Neutrophil (primary cell): ENCODE measurements at regions not wholly inside any gene's neighbourhood (a gene's known extent, or its start where the extent isn't known, plus 50 kb on each side); places are given as distances from the start of the nearest gene placed in this dataset.
"Not testable (repeated sequence)": the region's sequence is repeated elsewhere in the genome, so short reads cannot be mapped to it uniquely, and the experiment has no call there.

Source experiments
- H3K27ac ChIP-seq: fragments of 200-600 bp; sonication (generic); 2 replicates; pipeline ENCODE4 v1.5.1; 2016; ENCODE audit warnings: mild to moderate bottlenecking, moderate library complexity
- H3K27me3 ChIP-seq: fragments of 200-600 bp; sonication (generic); 2 replicates; pipeline ENCODE4 v1.6.0; 2016; ENCODE audit warnings: mild to moderate bottlenecking
- H3K36me3 ChIP-seq: fragments of 200-600 bp; sonication (generic); 2 replicates; pipeline ENCODE4 v1.5.1; 2017
- H3K4me1 ChIP-seq, 2 experiments: fragments of 200-600 bp in 1 of 2; sonication (generic) in 1 of 2; 1 replicate in 1 of 2; 2 replicates in 1 of 2; pipeline versions ENCODE4 v1.5.1 to v1.6.1; 2013 to 2016; ENCODE audit warnings: low read depth in 1 of 2, low read length in 1 of 2, mild to moderate bottlenecking in 1 of 2, moderate library complexity in 1 of 2; ENCODE audit not compliant: control insufficient read depth in 1 of 2, insufficient read depth in 1 of 2
- H3K4me3 ChIP-seq, 2 experiments: fragments of 200-600 bp in 1 of 2; sonication (generic) in 1 of 2; 1 replicate in 1 of 2; 2 replicates in 1 of 2; pipeline ENCODE4 v1.5.1; 2013 to 2016; ENCODE audit warnings: low read depth in 1 of 2, low read length in 1 of 2, mild to moderate bottlenecking in 1 of 2, moderate library complexity in 1 of 2
- H3K9me3 ChIP-seq: fragments of 200-600 bp; sonication (generic); 2 replicates; pipeline ENCODE4 v1.5.1; 2016
- TF ChIP-seq, protein P1 (sequence below): fragments of 200-600 bp; sonication (generic); IDR thresholded peaks from 2 replicates; pipeline ENCODE4 v1.5.1; 2016; ENCODE audit warnings: antibody characterized with exemption

DNA sequence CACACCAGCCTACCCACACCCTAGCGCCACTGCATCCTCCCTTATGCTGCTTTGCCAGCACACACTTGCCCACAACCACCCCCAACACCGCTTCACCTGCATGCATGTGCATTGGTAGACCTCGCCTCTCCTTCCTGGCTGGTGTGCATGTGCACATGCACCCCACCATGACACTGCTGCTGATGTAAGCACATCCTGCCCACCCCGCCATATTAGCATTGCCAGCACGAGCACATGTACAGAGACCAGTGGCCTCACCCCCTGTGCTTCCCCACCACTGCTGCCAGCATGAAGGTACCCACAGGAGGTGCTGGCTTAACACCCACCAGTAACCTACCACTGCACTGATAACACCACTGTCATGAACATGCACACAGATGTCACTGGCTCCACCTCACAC lies 218.2 kb downstream of the SLCO4C1 start:
- TF ChIP-seq, protein P1, sequence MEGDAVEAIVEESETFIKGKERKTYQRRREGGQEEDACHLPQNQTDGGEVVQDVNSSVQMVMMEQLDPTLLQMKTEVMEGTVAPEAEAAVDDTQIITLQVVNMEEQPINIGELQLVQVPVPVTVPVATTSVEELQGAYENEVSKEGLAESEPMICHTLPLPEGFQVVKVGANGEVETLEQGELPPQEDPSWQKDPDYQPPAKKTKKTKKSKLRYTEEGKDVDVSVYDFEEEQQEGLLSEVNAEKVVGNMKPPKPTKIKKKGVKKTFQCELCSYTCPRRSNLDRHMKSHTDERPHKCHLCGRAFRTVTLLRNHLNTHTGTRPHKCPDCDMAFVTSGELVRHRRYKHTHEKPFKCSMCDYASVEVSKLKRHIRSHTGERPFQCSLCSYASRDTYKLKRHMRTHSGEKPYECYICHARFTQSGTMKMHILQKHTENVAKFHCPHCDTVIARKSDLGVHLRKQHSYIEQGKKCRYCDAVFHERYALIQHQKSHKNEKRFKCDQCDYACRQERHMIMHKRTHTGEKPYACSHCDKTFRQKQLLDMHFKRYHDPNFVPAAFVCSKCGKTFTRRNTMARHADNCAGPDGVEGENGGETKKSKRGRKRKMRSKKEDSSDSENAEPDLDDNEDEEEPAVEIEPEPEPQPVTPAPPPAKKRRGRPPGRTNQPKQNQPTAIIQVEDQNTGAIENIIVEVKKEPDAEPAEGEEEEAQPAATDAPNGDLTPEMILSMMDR, result no peak
- no peak overlapping the region for H3K27ac ChIP-seq

GRCh38 chr5:102069974-102070373 lies 226.1 kb downstream of the SLCO4C1 start:
- no peaks in the 10 kb centered on the region for H3K4me1 ChIP-seq
- no peaks in the 10 kb centered on the region for H3K9me3 ChIP-seq
- H3K4me3 ChIP-seq, result no peak overlapping the region
- no peaks in the 10 kb centered on the region for H3K27me3 ChIP-seq
- no peaks in the 10 kb centered on the region for H3K36me3 ChIP-seq
- TF ChIP-seq, protein P1, result no peak
- H3K27ac ChIP-seq, result no peak overlapping the region

More for the DNA sequence above, 218.2 kb downstream of the SLCO4C1 start:
- Histone ChIP-seq H3K9me3 (no peaks in the 10 kb centered on the region), H3K4me3 (no peak overlapping the region), H3K36me3 (no peaks in the 10 kb centered on the region), H3K27me3 (no peaks in the 10 kb centered on the region), H3K4me1 (no peaks in the 10 kb centered on the region)

- H3K9me3 ChIP-seq, result no peaks in the 10 kb centered on the region
- no peaks in the 10 kb centered on the region for H3K36me3 ChIP-seq
- no peak overlapping the region for H3K27ac ChIP-seq
- H3K27me3 ChIP-seq, result no peaks in the 10 kb centered on the region
- TF ChIP-seq, protein P1, result no peak
- H3K4me1 ChIP-seq, result no peaks in the 10 kb centered on the region
- H3K4me3 ChIP-seq, result no peak overlapping the region
Measured at GRCh38 chr5:102068870-102069269, 227.2 kb downstream of the SLCO4C1 start.

DNA sequence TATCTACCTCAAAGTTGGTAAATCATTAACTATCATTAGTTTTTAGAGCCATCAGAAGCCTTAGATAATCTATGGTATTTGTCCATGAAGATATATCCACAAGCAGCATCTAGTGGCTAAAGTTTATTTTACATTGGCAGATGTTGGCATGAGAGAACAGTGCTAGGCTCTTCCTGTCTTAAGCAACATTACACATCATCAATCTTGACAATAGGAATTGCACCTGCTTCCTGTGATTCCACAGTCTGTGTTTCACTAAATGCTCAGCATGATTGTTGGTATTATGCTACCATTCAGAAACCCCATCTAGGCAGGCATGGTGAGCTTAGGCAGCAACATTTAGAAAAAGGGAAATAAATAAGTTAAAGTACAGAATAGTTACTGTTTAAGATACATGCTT lies 246.6 kb downstream of the SLCO4C1 start:
- TF ChIP-seq, protein P1, result no peak
- H3K27me3 ChIP-seq, result no peaks in the 10 kb centered on the region
- no peaks in the 10 kb centered on the region for H3K4me1 ChIP-seq
- no peaks in the 10 kb centered on the region for H3K9me3 ChIP-seq
- no peak overlapping the region for H3K4me3 ChIP-seq
- H3K27ac ChIP-seq, result no peak overlapping the region
- H3K36me3 ChIP-seq, result no peaks in the 10 kb centered on the region

DNA sequence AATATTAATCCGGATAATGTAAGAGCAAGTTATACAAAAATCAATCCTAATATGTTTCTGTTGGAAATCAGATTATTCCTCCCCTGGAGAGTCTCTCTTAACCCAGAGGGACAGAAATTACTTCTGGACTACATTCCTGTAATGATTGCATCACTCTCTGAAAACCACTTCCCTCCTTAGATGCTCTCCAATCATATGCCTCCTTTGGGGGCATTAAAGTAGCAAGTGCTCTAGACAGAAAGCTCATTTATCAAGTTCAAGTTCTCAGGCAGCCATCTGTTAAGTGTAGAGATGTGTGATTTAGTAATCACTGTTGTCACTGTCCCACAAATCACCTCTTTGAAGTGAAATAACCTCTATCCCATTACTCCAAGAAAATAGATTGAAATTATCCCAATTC lies 247.1 kb downstream of the SLCO4C1 start:
- Histone ChIP-seq H3K27ac (no peak overlapping the region), H3K9me3 (no peaks in the 10 kb centered on the region), H3K36me3 (no peaks in the 10 kb centered on the region), H3K4me1 (no peaks in the 10 kb centered on the region), H3K4me3 (no peak overlapping the region), H3K27me3 (no peaks in the 10 kb centered on the region)
- TF ChIP-seq, protein P1, result no peak

- not testable (repeated sequence) for H3K4me1 ChIP-seq, H3K27me3 ChIP-seq, H3K9me3 ChIP-seq, H3K4me3 ChIP-seq, H3K27ac ChIP-seq, H3K36me3 ChIP-seq
Measured at GRCh38 chr5:102047073-102047472, 249.0 kb downstream of the SLCO4C1 start.
